ENCODE measurements at regions not wholly inside any gene's neighbourhood (a gene's known extent, or its start where the extent isn't known, plus 50 kb on each side); places are given as distances from the start of the nearest gene placed in this dataset.

DNA sequence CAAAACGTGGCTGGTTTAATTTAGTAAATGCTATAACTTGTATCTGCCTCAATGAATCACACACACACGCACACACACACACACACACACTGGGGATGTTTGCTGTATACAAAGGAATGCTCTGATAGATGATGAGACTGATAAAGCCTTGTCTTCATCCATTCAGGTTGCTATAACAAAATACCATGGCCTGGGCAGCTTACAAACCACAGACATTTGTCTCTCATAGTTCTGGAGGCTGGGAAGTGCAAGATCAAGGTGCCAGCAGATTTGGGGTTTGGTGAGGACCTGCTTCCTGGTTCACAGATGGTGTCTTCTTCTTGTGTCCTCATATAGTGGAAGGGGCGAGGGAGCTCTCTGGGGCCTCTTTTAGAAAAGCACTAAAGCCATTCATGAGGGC, 149.5 kb upstream of the HDAC4 start:
- TF ChIP-seq, protein P1, sequence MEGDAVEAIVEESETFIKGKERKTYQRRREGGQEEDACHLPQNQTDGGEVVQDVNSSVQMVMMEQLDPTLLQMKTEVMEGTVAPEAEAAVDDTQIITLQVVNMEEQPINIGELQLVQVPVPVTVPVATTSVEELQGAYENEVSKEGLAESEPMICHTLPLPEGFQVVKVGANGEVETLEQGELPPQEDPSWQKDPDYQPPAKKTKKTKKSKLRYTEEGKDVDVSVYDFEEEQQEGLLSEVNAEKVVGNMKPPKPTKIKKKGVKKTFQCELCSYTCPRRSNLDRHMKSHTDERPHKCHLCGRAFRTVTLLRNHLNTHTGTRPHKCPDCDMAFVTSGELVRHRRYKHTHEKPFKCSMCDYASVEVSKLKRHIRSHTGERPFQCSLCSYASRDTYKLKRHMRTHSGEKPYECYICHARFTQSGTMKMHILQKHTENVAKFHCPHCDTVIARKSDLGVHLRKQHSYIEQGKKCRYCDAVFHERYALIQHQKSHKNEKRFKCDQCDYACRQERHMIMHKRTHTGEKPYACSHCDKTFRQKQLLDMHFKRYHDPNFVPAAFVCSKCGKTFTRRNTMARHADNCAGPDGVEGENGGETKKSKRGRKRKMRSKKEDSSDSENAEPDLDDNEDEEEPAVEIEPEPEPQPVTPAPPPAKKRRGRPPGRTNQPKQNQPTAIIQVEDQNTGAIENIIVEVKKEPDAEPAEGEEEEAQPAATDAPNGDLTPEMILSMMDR (IDR thresholded peaks at IDR 0.05) = no peak
- TF ChIP-seq ZFX (IDR thresholded peaks at IDR 0.05; ENCODE audit: borderline replicate concordance) = no peak

Measured in 22Rv1 (cell line).